ENCODE measurements at regions not wholly inside any gene's neighbourhood (a gene's known extent, or its start where the extent isn't known, plus 50 kb on each side); places are given as distances from the start of the nearest gene placed in this dataset.

- H3K4me3 Mint-ChIP-seq = no peak overlapping the region
- Histone ChIP-seq H2AK5ac (ENCODE audit: insufficient read length, low read length) (no peak overlapping the region), H2AFZ (ENCODE audit: low read length) (no peak overlapping the region), H2BK15ac (ENCODE audit: low read depth, low read length) (no peak overlapping the region), H2BK20ac (ENCODE audit: low read depth, low read length, poor library complexity, severe bottlenecking) (no peak overlapping the region), H3K56ac (ENCODE audit: insufficient read length, low read depth, low read length) (no peak overlapping the region), H3K14ac (ENCODE audit: insufficient read depth, low read length) (no peak overlapping the region), H4K8ac (replicated peaks; ENCODE audit: insufficient read length, low read depth, low read length) (no peak overlapping the region), H3K9ac (ENCODE audit: extremely low read depth, insufficient read length, low read length) (no peak overlapping the region), H2BK5ac (ENCODE audit: insufficient read length, low read length) (no peak overlapping the region), H3K9me3 (ENCODE audit: control insufficient read depth, low read depth, low read length) (no peaks in the 10 kb centered on the region), H4K5ac (ENCODE audit: insufficient read length, low read depth, low read length) (no peak overlapping the region), H3K4me1 (ENCODE audit: insufficient read depth, low read length) (no peaks in the 10 kb centered on the region), H3K27ac (ENCODE audit: insufficient read length, low read depth, low read length) (no peak overlapping the region), H3K4me2 (ENCODE audit: insufficient read depth, insufficient read length, low read length) (no peak overlapping the region), H3T11ph (ENCODE audit: low read length) (no peak overlapping the region), H3K23ac (ENCODE audit: insufficient read length, low read depth, low read length) (no peak overlapping the region), H3K4ac (ENCODE audit: low read depth, low read length) (no peak overlapping the region), H3K79me2 (ENCODE audit: insufficient read depth, low read length) (no peaks in the 10 kb centered on the region), H4K91ac (ENCODE audit: insufficient read length, low read depth, low read length) (no peak overlapping the region), H2BK12ac (ENCODE audit: insufficient read length, low read depth, low read length) (no peak overlapping the region), H2BK120ac (ENCODE audit: low read depth, low read length, poor library complexity, severe bottlenecking) (no peak overlapping the region), H3K18ac (ENCODE audit: insufficient read length, low read depth, low read length) (no peak overlapping the region), H3K23me2 (ENCODE audit: insufficient read length, low read depth, low read length, poor library complexity, severe bottlenecking) (peaks cover 3% of the 10 kb centered on the region), H3K27me3 (ENCODE audit: insufficient read depth, low read length) (no peaks in the 10 kb centered on the region), H4K20me1 (ENCODE audit: control insufficient read depth, insufficient read depth, insufficient read length) (no peaks in the 10 kb centered on the region), H3K79me1 (ENCODE audit: insufficient read depth, low read depth, low read length, poor library complexity, severe bottlenecking) (no peaks in the 10 kb centered on the region)
- TF ChIP-seq, protein P1, sequence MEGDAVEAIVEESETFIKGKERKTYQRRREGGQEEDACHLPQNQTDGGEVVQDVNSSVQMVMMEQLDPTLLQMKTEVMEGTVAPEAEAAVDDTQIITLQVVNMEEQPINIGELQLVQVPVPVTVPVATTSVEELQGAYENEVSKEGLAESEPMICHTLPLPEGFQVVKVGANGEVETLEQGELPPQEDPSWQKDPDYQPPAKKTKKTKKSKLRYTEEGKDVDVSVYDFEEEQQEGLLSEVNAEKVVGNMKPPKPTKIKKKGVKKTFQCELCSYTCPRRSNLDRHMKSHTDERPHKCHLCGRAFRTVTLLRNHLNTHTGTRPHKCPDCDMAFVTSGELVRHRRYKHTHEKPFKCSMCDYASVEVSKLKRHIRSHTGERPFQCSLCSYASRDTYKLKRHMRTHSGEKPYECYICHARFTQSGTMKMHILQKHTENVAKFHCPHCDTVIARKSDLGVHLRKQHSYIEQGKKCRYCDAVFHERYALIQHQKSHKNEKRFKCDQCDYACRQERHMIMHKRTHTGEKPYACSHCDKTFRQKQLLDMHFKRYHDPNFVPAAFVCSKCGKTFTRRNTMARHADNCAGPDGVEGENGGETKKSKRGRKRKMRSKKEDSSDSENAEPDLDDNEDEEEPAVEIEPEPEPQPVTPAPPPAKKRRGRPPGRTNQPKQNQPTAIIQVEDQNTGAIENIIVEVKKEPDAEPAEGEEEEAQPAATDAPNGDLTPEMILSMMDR (conservative IDR thresholded peaks at IDR 0.05) = no peak
- whole genome bisulfite sequencing (ENCODE audit: extremely low coverage, insufficient read length, low lambda C conversion rate) = no CpG with 5 or more reads among the region's 1 CpG
- no peaks in the 10 kb centered on the region for H3K27me3 Mint-ChIP-seq (ENCODE audit: low read depth)
- peaks cover 0 to 3% of the 10 kb centered on the region in 2 experiments; a peak in 1 of 5 replicates for H3K9me3 Mint-ChIP-seq
- H3K4me1 Mint-ChIP-seq = 0 out of 4 replicates have a peak, but pooled peaks cover 0 to 4% of the 10 kb centered on the region in 2 experiments
- no peak for DNase-seq
- H3K36me3 Mint-ChIP-seq (ENCODE audit: insufficient read depth in 1 of 3, low read depth in 3 of 3) = no peaks in the 10 kb centered on the region; a peak in 1 of 7 replicates
- H3K27ac Mint-ChIP-seq = peak overlapping the region in 1 of 3 experiments; percentile 34; a peak in 3 of 7 replicates
Measured at GRCh38 chr9:80233102-80233843, 661.5 kb downstream of the TLE4 start.

Data from H9 (cell line).